CD4-positive, alpha-beta T cell (primary cell): ENCODE measurements at regions not wholly inside any gene's neighbourhood (a gene's known extent, or its start where the extent isn't known, plus 50 kb on each side); places are given as distances from the start of the nearest gene placed in this dataset.

Source experiments
- ATAC-seq: fragments of 200-7000 bp; cut with Tn5 transposase; one replicate; pipeline ENCODE4 v1.10.0; 2022; ENCODE audit warnings: mild to moderate bottlenecking; ENCODE audit not compliant: poor library complexity
- CTCF ChIA-PET: fragments of 350-600 bp; sonication (Branson Sonifier 250); formaldehyde crosslinking; loops from one replicate; lab custom pipeline; 2021; ENCODE audit warnings: antibody characterized with exemption, inconsistent platforms; lab: Charles Lee
- POLR2A ChIA-PET: fragments of 350-600 bp; sonication (Branson Sonifier 250); formaldehyde crosslinking; loops from one replicate; lab custom pipeline; 2021; ENCODE audit warnings: antibody characterized with exemption, inconsistent platforms; lab: Charles Lee
- DNase-seq, 14 experiments: peaks; one replicate each; pipeline ENCODE4 v3.0.0-alpha.2; 2013 to 2020; ENCODE audit warnings: mixed read lengths in 2 of 14
- H3K27ac ChIP-seq, 2 donors: one replicate each; pipeline versions ENCODE4 v1.5.1 to v1.7.0; 2013; ENCODE audit warnings: low read length in 2 of 2, low read depth in 1 of 2, mild to moderate bottlenecking in 1 of 2
- H3K27me3 ChIP-seq, 2 experiments: 1 replicate in 1 of 2; 2 replicates in 1 of 2; pipeline versions ENCODE4 v1.6.1 to v1.7.0; 2013; ENCODE audit warnings: low read length in 2 of 2, control low read depth in 1 of 2, mild to moderate bottlenecking in 1 of 2, moderate library complexity in 1 of 2; ENCODE audit not compliant: insufficient read depth in 2 of 2, control insufficient read depth in 1 of 2
- H3K36me3 ChIP-seq: one replicate; pipeline ENCODE4 v1.6.1; 2013; ENCODE audit warnings: low read length, control low read depth; ENCODE audit not compliant: insufficient read depth
- H3K4me1 ChIP-seq: one replicate; pipeline ENCODE4 v1.6.1; 2013; ENCODE audit warnings: low read length, control low read depth; ENCODE audit not compliant: insufficient read depth
- H3K4me3 ChIP-seq: one replicate; pipeline ENCODE4 v1.5.1; 2013; ENCODE audit warnings: mild to moderate bottlenecking, low read length, moderate library complexity
- H3K9me3 ChIP-seq, 2 experiments: 1 replicate in 1 of 2; 2 replicates in 1 of 2; pipeline versions ENCODE4 v1.6.1 to v1.7.0; 2013; ENCODE audit warnings: low read length in 2 of 2, mild to moderate bottlenecking in 2 of 2, control low read depth in 1 of 2, moderate library complexity in 1 of 2; ENCODE audit not compliant: control insufficient read depth in 1 of 2, insufficient read depth in 1 of 2
- H3K27ac Mint-ChIP-seq: one replicate; pipeline ENCODE4 v1.8.0; 2020; ENCODE audit warnings: mixed read lengths
- H3K27me3 Mint-ChIP-seq: one replicate; pipeline ENCODE4 v1.8.0; 2021; ENCODE audit warnings: mixed read lengths
- H3K36me3 Mint-ChIP-seq: one replicate; pipeline ENCODE4 v1.8.0; 2021; ENCODE audit warnings: low read depth, mixed read lengths
- H3K4me1 Mint-ChIP-seq: one replicate; pipeline ENCODE4 v1.8.0; 2021; ENCODE audit warnings: low read depth, mixed read lengths
- H3K4me3 Mint-ChIP-seq: one replicate; pipeline ENCODE4 v1.8.0; 2020; ENCODE audit warnings: mild to moderate bottlenecking, mixed read lengths
- H3K9me3 Mint-ChIP-seq: one replicate; pipeline ENCODE4 v1.8.0; 2020; ENCODE audit warnings: mixed read lengths
- intact Hi-C, 2 experiments: fragments of 100-400 bp; cut with DNase I in 1 of 2; cut with micrococcal nuclease in 1 of 2; formaldehyde crosslinking; loops; one replicate each; pipeline versions ENCODE4 v1.15.1 to v1.9.0; 2023 to 2025; cut with DNase I, micrococcal nuclease
- TF ChIP-seq, protein P1 (sequence below): fragments of 200-600 bp; IDR thresholded peaks from one replicate; pipeline ENCODE4 v1.8.0; 2022; ENCODE audit warnings: antibody characterized with exemption, mild to moderate bottlenecking

GRCh38 chr18:28363124-28363523 lies 186.2 kb upstream of the CDH2 start:
- Histone ChIP-seq H3K27me3 (no peaks in the 10 kb centered on the region), H3K36me3 (no peaks in the 10 kb centered on the region), H3K27ac (no peak overlapping the region), H3K9me3 (no peaks in the 10 kb centered on the region), H3K4me1 (no peaks in the 10 kb centered on the region), H3K4me3 (no peak overlapping the region)
- POLR2A ChIA-PET: no interaction called here
- TF ChIP-seq, protein P1, sequence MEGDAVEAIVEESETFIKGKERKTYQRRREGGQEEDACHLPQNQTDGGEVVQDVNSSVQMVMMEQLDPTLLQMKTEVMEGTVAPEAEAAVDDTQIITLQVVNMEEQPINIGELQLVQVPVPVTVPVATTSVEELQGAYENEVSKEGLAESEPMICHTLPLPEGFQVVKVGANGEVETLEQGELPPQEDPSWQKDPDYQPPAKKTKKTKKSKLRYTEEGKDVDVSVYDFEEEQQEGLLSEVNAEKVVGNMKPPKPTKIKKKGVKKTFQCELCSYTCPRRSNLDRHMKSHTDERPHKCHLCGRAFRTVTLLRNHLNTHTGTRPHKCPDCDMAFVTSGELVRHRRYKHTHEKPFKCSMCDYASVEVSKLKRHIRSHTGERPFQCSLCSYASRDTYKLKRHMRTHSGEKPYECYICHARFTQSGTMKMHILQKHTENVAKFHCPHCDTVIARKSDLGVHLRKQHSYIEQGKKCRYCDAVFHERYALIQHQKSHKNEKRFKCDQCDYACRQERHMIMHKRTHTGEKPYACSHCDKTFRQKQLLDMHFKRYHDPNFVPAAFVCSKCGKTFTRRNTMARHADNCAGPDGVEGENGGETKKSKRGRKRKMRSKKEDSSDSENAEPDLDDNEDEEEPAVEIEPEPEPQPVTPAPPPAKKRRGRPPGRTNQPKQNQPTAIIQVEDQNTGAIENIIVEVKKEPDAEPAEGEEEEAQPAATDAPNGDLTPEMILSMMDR: no peak
- Mint-ChIP-seq H3K27ac (no peak overlapping the region), H3K27me3 (no peaks in the 10 kb centered on the region), H3K9me3 (peaks cover 1% of the 10 kb centered on the region), H3K4me1 (no peaks in the 10 kb centered on the region), H3K4me3 (no peak overlapping the region), H3K36me3 (no peaks in the 10 kb centered on the region)
- DNase-seq: no peak
- intact Hi-C loops: loop anchor here in 1 of 2 experiments (10.0 kb wide), 1 partner anchor 62 kb away; no protein-coding TSS in a partner anchor
- CTCF ChIA-PET: no interaction called here
- no peak for ATAC-seq

DNA sequence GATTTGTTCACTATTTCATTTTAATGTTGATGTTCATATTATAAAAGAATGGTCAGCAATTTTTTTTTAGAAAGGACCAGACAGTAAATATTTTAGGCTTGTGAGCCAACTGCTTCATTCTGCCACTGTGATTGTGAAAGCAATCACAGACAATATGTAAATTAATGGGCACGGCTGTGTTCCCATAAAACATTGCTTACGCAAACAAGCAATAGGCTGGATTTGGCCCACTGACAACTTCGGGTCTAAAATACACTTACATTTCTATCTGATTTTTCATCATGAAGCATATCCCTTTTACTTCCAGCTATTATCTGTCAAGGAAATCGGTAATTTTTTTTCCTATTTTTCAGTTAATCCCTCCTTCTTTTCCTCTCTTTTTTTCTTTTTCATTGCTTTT lies 182.2 kb upstream of the CDH2 start:
- ATAC-seq: no peak
- Histone ChIP-seq H3K36me3 (no peaks in the 10 kb centered on the region), H3K27ac (no peak overlapping the region), H3K9me3 (peaks cover 0 to 6% of the 10 kb centered on the region in 2 experiments), H3K4me3 (no peak overlapping the region), H3K4me1 (no peaks in the 10 kb centered on the region), H3K27me3 (no peaks in the 10 kb centered on the region)
- POLR2A ChIA-PET: no interaction called here
- Mint-ChIP-seq H3K4me1 (no peaks in the 10 kb centered on the region), H3K36me3 (no peaks in the 10 kb centered on the region), H3K4me3 (no peak overlapping the region), H3K27ac (no peak overlapping the region), H3K9me3 (peaks cover 7% of the 10 kb centered on the region), H3K27me3 (no peaks in the 10 kb centered on the region)
- TF ChIP-seq, protein P1: no peak
- CTCF ChIA-PET: no interaction called here
- no peak for DNase-seq
- intact Hi-C loops: no loop called here

- no peaks in the 10 kb centered on the region for H3K27me3 ChIP-seq
- DNase-seq (no peak), ATAC-seq (no peak)
- Mint-ChIP-seq H3K4me1 (no peaks in the 10 kb centered on the region), H3K27me3 (no peaks in the 10 kb centered on the region), H3K9me3 (peaks cover 7% of the 10 kb centered on the region), H3K4me3 (no peak overlapping the region), H3K27ac (no peak overlapping the region), H3K36me3 (no peaks in the 10 kb centered on the region)
- TF ChIP-seq, protein P1: no peak
- no peaks in the 10 kb centered on the region for H3K36me3 ChIP-seq
- POLR2A ChIA-PET: no interaction called here
- no peak overlapping the region for H3K27ac ChIP-seq
- H3K4me3 ChIP-seq: no peak overlapping the region
- peaks cover 0 to 6% of the 10 kb centered on the region in 2 experiments for H3K9me3 ChIP-seq
- intact Hi-C loops: no loop called here
- CTCF ChIA-PET: no interaction called here
- no peaks in the 10 kb centered on the region for H3K4me1 ChIP-seq
Observed at GRCh38 chr18:28357766-28358401, 181.0 kb upstream of the CDH2 start.
